ENCODE measurements at regions not wholly inside any gene's neighbourhood (a gene's known extent, or its start where the extent isn't known, plus 50 kb on each side); places are given as distances from the start of the nearest gene placed in this dataset.

DNA sequence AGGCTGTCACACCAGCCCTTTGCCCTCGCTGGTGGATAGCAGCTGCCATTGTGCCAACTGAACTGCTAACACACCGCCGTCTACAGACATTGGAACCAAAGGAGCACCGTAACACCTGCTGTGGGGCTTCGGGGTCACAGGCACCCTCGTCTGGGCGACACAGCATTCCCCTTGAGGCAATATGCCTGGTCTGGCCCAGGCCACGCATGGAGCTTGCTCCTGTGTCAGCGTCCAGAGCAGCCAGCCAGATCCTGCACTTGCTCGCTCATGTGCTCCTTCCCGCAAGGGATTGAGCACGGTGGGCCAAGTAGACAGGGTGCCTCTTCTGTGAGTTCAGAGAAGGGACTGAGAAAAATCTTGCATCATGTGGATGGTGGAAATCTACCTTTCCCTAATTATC lies 314.6 kb upstream of the PLD5 start:
- TF ChIP-seq, protein P1, sequence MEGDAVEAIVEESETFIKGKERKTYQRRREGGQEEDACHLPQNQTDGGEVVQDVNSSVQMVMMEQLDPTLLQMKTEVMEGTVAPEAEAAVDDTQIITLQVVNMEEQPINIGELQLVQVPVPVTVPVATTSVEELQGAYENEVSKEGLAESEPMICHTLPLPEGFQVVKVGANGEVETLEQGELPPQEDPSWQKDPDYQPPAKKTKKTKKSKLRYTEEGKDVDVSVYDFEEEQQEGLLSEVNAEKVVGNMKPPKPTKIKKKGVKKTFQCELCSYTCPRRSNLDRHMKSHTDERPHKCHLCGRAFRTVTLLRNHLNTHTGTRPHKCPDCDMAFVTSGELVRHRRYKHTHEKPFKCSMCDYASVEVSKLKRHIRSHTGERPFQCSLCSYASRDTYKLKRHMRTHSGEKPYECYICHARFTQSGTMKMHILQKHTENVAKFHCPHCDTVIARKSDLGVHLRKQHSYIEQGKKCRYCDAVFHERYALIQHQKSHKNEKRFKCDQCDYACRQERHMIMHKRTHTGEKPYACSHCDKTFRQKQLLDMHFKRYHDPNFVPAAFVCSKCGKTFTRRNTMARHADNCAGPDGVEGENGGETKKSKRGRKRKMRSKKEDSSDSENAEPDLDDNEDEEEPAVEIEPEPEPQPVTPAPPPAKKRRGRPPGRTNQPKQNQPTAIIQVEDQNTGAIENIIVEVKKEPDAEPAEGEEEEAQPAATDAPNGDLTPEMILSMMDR (IDR thresholded peaks at IDR 0.05): no peak
- no peak for TF ChIP-seq POLR2A (IDR thresholded peaks at IDR 0.05)

All from testis (tissue), 2 donors.